ENCODE measurements at regions not wholly inside any gene's neighbourhood (a gene's known extent, or its start where the extent isn't known, plus 50 kb on each side); places are given as distances from the start of the nearest gene placed in this dataset.
"Not testable (repeated sequence)": the region's sequence is repeated elsewhere in the genome, so short reads cannot be mapped to it uniquely, and the experiment has no call there.

- no peak for DNase-seq
Observed at GRCh38 chr9:31100311-31100710, 1284.1 kb upstream of the ACO1 start.

GRCh38 chr9:31103836-31104235 is 1280.6 kb upstream of the ACO1 start:
- no peak for DNase-seq

- no peak for DNase-seq
Observed at GRCh38 chr9:31104249-31104648, 1280.2 kb upstream of the ACO1 start.

GRCh38 chr9:31112491-31112890 is 1272.0 kb upstream of the ACO1 start:
- no peak for DNase-seq

GRCh38 chr9:31114346-31114745 is 1270.1 kb upstream of the ACO1 start:
- DNase-seq = no peak

- DNase-seq = peak in 1 of 2 experiments; percentile 22
Observed at GRCh38 chr9:31119890-31120454, 1264.5 kb upstream of the ACO1 start.

GRCh38 chr9:31124389-31124788 is 1260.1 kb upstream of the ACO1 start:
- no peak for DNase-seq

GRCh38 chr9:31135567-31135966 is 1248.9 kb upstream of the ACO1 start:
- DNase-seq = no peak

GRCh38 chr9:31136524-31136923 is 1247.9 kb upstream of the ACO1 start:
- DNase-seq = no peak

- DNase-seq = no peak
Observed at GRCh38 chr9:31137176-31138160, 1247.0 kb upstream of the ACO1 start.

- no peak for DNase-seq
Observed at GRCh38 chr9:31140316-31140715, 1244.1 kb upstream of the ACO1 start.

GRCh38 chr9:31142456-31142855 is 1242.0 kb upstream of the ACO1 start:
- no peak for DNase-seq

GRCh38 chr9:31144614-31145013 is 1239.8 kb upstream of the ACO1 start:
- DNase-seq = no peak

GRCh38 chr9:31146485-31147166 is 1237.8 kb upstream of the ACO1 start:
- no peak for DNase-seq

GRCh38 chr9:31153250-31153840 is 1231.1 kb upstream of the ACO1 start:
- DNase-seq = no peak

GRCh38 chr9:31166516-31166915 is 1217.9 kb upstream of the ACO1 start:
- DNase-seq = no peak

GRCh38 chr9:31168161-31168560 is 1216.3 kb upstream of the ACO1 start:
- no peak for DNase-seq

- no peak for DNase-seq
Observed at GRCh38 chr9:31174681-31175080, 1209.8 kb upstream of the ACO1 start.

GRCh38 chr9:31183866-31184265 is 1200.6 kb upstream of the ACO1 start:
- DNase-seq = no peak

GRCh38 chr9:31185831-31186230 is 1198.6 kb upstream of the ACO1 start:
- no peak for DNase-seq

- DNase-seq = no peak
Observed at GRCh38 chr9:31188496-31188895, 1195.9 kb upstream of the ACO1 start.

- DNase-seq = peak; percentile 33 to 34
Observed at GRCh38 chr9:31210978-31211570, 1173.4 kb upstream of the ACO1 start.

- DNase-seq = not testable (repeated sequence)
Observed at GRCh38 chr9:31229976-31230375, 1154.5 kb upstream of the ACO1 start.
